Liver (tissue), 8 donors: ENCODE measurements at regions not wholly inside any gene's neighbourhood (a gene's known extent, or its start where the extent isn't known, plus 50 kb on each side); places are given as distances from the start of the nearest gene placed in this dataset.
"Not testable (repeated sequence)": the region's sequence is repeated elsewhere in the genome, so short reads cannot be mapped to it uniquely, and the experiment has no call there.

Experiments
- DNase-seq: peaks from one replicate; pipeline ENCODE4 v3.0.0-alpha.2; 2017; ENCODE audit warnings: low spot score
- H3K27ac ChIP-seq, 2 donors: one replicate each; pipeline ENCODE4 v1.7.0; 2013; ENCODE audit warnings: inconsistent platforms in 2 of 2, low read length in 2 of 2, control low read depth in 1 of 2, low read depth in 1 of 2, mild to moderate bottlenecking in 1 of 2
- H3K27me3 ChIP-seq, 4 donors: one replicate each; pipeline versions ENCODE4 v1.6.1 to v1.7.0; 2013; ENCODE audit warnings: low read length in 3 of 4, inconsistent platforms in 1 of 4, mild to moderate bottlenecking in 1 of 4, moderate library complexity in 1 of 4; ENCODE audit not compliant: control insufficient read depth in 4 of 4, insufficient read depth in 4 of 4
- H3K36me3 ChIP-seq, 4 donors: one replicate each; pipeline versions ENCODE4 v1.6.1 to v1.7.0; 2013; ENCODE audit warnings: low read length in 3 of 4, mild to moderate bottlenecking in 3 of 4, low read depth in 1 of 4, moderate library complexity in 1 of 4; ENCODE audit not compliant: control insufficient read depth in 4 of 4, insufficient read depth in 3 of 4
- H3K4me1 ChIP-seq, 4 donors: one replicate each; pipeline versions ENCODE4 v1.6.1 to v1.7.0; 2013; ENCODE audit warnings: low read length in 3 of 4, mild to moderate bottlenecking in 3 of 4, moderate library complexity in 1 of 4; ENCODE audit not compliant: control insufficient read depth in 4 of 4, insufficient read depth in 4 of 4
- H3K4me3 ChIP-seq, 3 donors: one replicate each; pipeline versions ENCODE4 v1.6.1 to v1.7.0; 2013; ENCODE audit warnings: low read length in 3 of 3, control low read depth in 1 of 3, low read depth in 1 of 3, mild to moderate bottlenecking in 1 of 3
- H3K9ac ChIP-seq, 2 donors: one replicate each; pipeline ENCODE4 v1.7.0; 2013; ENCODE audit warnings: low read length in 2 of 2, mild to moderate bottlenecking in 2 of 2, moderate library complexity in 2 of 2, control low read depth in 1 of 2, low read depth in 1 of 2
- H3K9me3 ChIP-seq, 4 donors: one replicate each; pipeline versions ENCODE4 v1.6.1 to v1.7.0; 2013; ENCODE audit warnings: low read length in 3 of 4; ENCODE audit not compliant: control insufficient read depth in 4 of 4
- EGR1 ChIP-seq, 2 donors: IDR thresholded peaks; 2 replicates each; pipeline ENCODE4 v1.6.1; 2016 to 2018; ENCODE audit warnings: antibody characterized with exemption in 2 of 2, low read depth in 2 of 2
- FOXA1 ChIP-seq: IDR thresholded peaks from 2 replicates; pipeline ENCODE4 v1.6.1; 2016; ENCODE audit warnings: antibody characterized with exemption
- FOXA2 ChIP-seq: IDR thresholded peaks from 2 replicates; pipeline ENCODE4 v1.6.1; 2016; ENCODE audit warnings: antibody characterized with exemption
- GABPA ChIP-seq, 2 donors: IDR thresholded peaks in 1 of 2; conservative IDR thresholded peaks in 1 of 2; 2 replicates each; pipeline ENCODE4 v1.6.1; 2016; ENCODE audit warnings: antibody characterized with exemption in 2 of 2, mild to moderate bottlenecking in 1 of 2, moderate library complexity in 1 of 2
- HNF4A ChIP-seq, 2 donors: conservative IDR thresholded peaks; 2 replicates each; pipeline ENCODE4 v1.6.1; 2016; ENCODE audit warnings: antibody characterized with exemption in 2 of 2, mild to moderate bottlenecking in 2 of 2
- JUND ChIP-seq, 2 donors: IDR thresholded peaks; 2 replicates each; pipeline ENCODE4 v1.6.1; 2016; ENCODE audit warnings: antibody characterized with exemption in 2 of 2
- NR2F2 ChIP-seq: IDR thresholded peaks from 2 replicates; pipeline ENCODE4 v1.6.1; 2016; ENCODE audit warnings: antibody characterized with exemption
- RAD21 ChIP-seq, 2 donors: IDR thresholded peaks; 2 replicates each; pipeline ENCODE4 v1.6.1; 2016; ENCODE audit warnings: antibody characterized with exemption in 2 of 2, mild to moderate bottlenecking in 2 of 2
- RXRA ChIP-seq, 2 donors: IDR thresholded peaks; 2 replicates each; pipeline ENCODE4 v1.6.1; 2017 to 2018; ENCODE audit warnings: antibody characterized with exemption in 2 of 2, mild to moderate bottlenecking in 1 of 2
- YY1 ChIP-seq: IDR thresholded peaks from 2 replicates; pipeline ENCODE4 v1.6.1; 2016; ENCODE audit warnings: antibody characterized with exemption, mild to moderate bottlenecking
- WGBS: extraction: QIAGEN DNeasy Blood & Tissue Kit; methylation state at CpG from one replicate; pipeline ENCODE4 v1.1.7; 2013; 5-methylcytosine and 5-hydroxymethylcytosine counted together
- TF ChIP-seq, protein P1 (sequence below): IDR thresholded peaks from 2 replicates; pipeline ENCODE4 v1.6.1; 2016; ENCODE audit warnings: antibody characterized with exemption
- TF ChIP-seq, protein P2 (sequence below): IDR thresholded peaks from 2 replicates; pipeline ENCODE4 v1.6.1; 2016; ENCODE audit warnings: antibody characterized with exemption, mild to moderate bottlenecking
- TF ChIP-seq, protein P3 (sequence below): IDR thresholded peaks from 2 replicates; pipeline ENCODE4 v1.6.1; 2016; ENCODE audit warnings: antibody characterized with exemption
- TF ChIP-seq, protein P4 (sequence below): IDR thresholded peaks from 2 replicates; pipeline ENCODE4 v1.6.1; 2016; ENCODE audit warnings: antibody characterized with exemption
- TF ChIP-seq, protein P5 (sequence below): fragments of 150-350 bp; IDR thresholded peaks from 2 replicates; pipeline ENCODE4 v1.5.1; 2017; ENCODE audit warnings: improper control_type of control experiment, low read depth, low read length; ENCODE audit not compliant: missing input control
- donor health status: healthy.
- donor health status: healthy.
- donor health status: healthy.
- donor health status: healthy.
- donor health status: healthy.

DNA sequence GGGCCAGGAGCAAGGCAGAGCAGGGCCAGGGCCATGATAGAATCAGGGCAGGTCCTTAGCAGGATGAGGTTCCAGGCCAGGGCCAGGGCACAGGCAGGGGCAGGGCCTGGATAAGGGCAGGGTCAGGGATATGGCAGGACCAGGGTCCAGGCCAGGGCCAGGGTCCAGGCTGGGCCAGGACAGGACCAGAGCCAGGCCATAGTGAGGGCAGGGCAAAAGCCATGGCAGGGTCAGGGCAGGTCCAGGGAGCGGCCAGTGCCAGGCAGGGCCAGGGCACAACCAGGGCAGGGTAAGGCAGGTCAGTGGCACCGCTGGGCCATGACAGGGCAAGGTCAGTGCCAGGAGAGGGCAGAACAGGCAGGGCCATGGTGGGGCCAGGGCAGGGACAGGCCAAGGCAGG is 152.2 kb downstream of the LIPI start:
- TF ChIP-seq RXRA (IDR thresholded peaks at IDR 0.05) (no peak), NR2F2 (no peak), GABPA (IDR thresholded peaks at IDR 0.05 in 1 of 2, conservative IDR thresholded peaks at IDR 0.05 in 1 of 2) (no peak)
- TF ChIP-seq, protein P1, sequence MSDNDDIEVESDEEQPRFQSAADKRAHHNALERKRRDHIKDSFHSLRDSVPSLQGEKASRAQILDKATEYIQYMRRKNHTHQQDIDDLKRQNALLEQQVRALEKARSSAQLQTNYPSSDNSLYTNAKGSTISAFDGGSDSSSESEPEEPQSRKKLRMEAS, result no peak
- H3K9me3 ChIP-seq, result no peaks in the 10 kb centered on the region
- H3K27ac ChIP-seq, result no peak overlapping the region
- no peak overlapping the region for H3K4me3 ChIP-seq
- no peak overlapping the region for H3K9ac ChIP-seq
- H3K27me3 ChIP-seq, result no peaks in the 10 kb centered on the region
- WGBS, result 50% methylated on average over 2 of the region's 2 CpGs
- H3K4me1 ChIP-seq, result peaks cover 0 to 2% (median 0%) of the 10 kb centered on the region in 4 donors
- no peak for DNase-seq
- H3K36me3 ChIP-seq, result no peaks in the 10 kb centered on the region

DNA sequence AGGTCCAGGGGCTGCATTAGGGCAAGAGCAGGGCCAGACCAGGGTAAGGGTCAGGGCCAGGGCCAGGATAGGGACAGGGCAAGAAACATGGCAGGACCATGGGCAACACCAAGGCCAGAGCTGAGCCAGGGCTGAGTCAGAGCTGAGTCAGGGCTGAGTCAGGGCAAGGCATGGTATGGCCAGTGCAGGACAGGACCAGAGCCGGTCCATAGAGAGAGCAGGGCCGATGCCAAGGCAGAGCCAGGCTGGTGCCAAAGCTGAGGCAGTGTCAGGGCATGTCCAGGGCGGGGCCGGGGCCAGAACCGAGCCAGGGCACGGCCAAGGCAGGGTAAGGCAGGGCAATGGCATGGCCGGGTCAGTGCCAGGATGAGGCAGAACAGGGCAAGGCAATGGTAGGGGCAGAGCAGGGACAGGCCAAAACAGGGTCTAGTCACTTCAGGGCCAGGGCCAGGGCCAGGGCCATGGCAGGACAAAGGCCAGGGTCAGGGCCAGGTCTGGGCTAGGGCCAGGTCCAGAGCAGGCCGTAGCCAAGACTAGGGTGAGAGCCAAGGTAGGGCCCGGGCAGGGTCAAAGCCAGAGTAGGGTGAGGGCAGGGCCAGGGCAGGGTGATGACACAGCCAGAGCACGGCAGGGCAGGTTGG is 152.8 kb downstream of the LIPI start:
- H3K9ac ChIP-seq, H3K4me1 ChIP-seq, H3K9me3 ChIP-seq, DNase-seq, H3K27ac ChIP-seq, H3K4me3 ChIP-seq, H3K36me3 ChIP-seq, H3K27me3 ChIP-seq: not testable (repeated sequence)
- WGBS, result 56% methylated on average over 10 of the region's 10 CpGs
- TF ChIP-seq NR2F2 (peak; percentile 10), RXRA (IDR thresholded peaks at IDR 0.05) (peak in 1 of 2 donors; percentile 29)

DNA sequence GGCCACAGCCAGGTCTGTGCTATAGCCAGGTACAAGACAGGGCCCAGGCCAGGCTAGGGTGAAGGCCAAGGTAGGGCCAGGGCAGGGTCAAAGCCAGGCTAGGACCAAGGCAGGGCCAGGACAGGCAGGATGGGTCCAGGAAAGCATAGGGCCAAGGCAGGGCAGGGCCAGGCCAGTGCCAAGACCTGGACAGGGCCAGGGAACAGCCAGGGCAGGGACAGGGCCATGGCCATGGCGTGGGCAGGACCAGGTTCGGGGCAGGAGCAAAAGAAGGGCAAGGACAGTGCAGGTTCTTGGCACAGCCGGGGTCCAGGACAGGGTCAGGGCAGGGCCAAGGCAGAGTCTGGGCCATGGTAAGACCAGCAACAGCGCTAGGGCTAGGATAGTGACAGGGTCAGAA is 153.4 kb downstream of the LIPI start:
- Histone ChIP-seq H3K9me3 (no peaks in the 10 kb centered on the region), H3K9ac (no peak overlapping the region), H3K4me3 (no peak overlapping the region), H3K27me3 (no peaks in the 10 kb centered on the region), H3K27ac (no peak overlapping the region), H3K36me3 (no peaks in the 10 kb centered on the region), H3K4me1 (peaks cover 0 to 2% (median 0%) of the 10 kb centered on the region in 4 donors)
- DNase-seq, result no peak
- no peak for TF ChIP-seq GABPA (IDR thresholded peaks at IDR 0.05 in 1 of 2, conservative IDR thresholded peaks at IDR 0.05 in 1 of 2)
- no peak for TF ChIP-seq HNF4A (conservative IDR thresholded peaks at IDR 0.05)
- TF ChIP-seq, protein P2, sequence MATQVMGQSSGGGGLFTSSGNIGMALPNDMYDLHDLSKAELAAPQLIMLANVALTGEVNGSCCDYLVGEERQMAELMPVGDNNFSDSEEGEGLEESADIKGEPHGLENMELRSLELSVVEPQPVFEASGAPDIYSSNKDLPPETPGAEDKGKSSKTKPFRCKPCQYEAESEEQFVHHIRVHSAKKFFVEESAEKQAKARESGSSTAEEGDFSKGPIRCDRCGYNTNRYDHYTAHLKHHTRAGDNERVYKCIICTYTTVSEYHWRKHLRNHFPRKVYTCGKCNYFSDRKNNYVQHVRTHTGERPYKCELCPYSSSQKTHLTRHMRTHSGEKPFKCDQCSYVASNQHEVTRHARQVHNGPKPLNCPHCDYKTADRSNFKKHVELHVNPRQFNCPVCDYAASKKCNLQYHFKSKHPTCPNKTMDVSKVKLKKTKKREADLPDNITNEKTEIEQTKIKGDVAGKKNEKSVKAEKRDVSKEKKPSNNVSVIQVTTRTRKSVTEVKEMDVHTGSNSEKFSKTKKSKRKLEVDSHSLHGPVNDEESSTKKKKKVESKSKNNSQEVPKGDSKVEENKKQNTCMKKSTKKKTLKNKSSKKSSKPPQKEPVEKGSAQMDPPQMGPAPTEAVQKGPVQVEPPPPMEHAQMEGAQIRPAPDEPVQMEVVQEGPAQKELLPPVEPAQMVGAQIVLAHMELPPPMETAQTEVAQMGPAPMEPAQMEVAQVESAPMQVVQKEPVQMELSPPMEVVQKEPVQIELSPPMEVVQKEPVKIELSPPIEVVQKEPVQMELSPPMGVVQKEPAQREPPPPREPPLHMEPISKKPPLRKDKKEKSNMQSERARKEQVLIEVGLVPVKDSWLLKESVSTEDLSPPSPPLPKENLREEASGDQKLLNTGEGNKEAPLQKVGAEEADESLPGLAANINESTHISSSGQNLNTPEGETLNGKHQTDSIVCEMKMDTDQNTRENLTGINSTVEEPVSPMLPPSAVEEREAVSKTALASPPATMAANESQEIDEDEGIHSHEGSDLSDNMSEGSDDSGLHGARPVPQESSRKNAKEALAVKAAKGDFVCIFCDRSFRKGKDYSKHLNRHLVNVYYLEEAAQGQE, result no peak
- TF ChIP-seq RXRA (IDR thresholded peaks at IDR 0.05), result no peak
- TF ChIP-seq, protein P1, result no peak
- no peak for TF ChIP-seq FOXA1
- no peak for TF ChIP-seq FOXA2
- WGBS, result 82% methylated on average over 4 of the region's 4 CpGs

DNA sequence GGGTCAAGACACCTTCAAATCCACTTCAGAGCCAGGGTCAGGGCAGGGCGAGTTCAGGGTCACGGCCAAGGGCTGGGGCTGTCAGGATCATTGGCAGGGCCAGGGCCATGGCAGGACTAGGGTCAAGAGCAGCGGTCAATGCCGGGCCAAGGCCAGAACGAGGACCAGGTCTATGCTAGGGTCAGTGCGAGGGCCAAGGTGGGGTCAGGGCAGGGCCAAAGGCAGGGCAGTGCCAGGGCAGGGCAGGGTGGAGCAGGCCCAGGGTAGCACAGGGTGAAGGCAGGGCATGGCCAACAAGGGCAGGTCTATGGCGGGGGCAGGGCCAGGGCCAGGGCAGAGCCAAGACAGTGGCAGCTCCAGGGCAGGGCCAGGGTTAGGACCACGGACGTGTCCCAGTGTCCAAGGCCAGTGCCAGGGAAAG is 154.0 kb downstream of the LIPI start:
- H3K27ac ChIP-seq, result no peak overlapping the region
- 97% methylated on average over 9 of the region's 9 CpGs for WGBS
- H3K27me3 ChIP-seq, result no peaks in the 10 kb centered on the region
- H3K36me3 ChIP-seq, result no peaks in the 10 kb centered on the region
- H3K4me3 ChIP-seq, result no peak overlapping the region
- no peak overlapping the region for H3K9ac ChIP-seq
- no peaks in the 10 kb centered on the region for H3K9me3 ChIP-seq
- no peak for DNase-seq
- H3K4me1 ChIP-seq, result peaks cover 0 to 2% (median 0%) of the 10 kb centered on the region in 4 donors
- TF ChIP-seq, protein P3, sequence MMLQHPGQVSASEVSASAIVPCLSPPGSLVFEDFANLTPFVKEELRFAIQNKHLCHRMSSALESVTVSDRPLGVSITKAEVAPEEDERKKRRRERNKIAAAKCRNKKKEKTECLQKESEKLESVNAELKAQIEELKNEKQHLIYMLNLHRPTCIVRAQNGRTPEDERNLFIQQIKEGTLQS, result no peak
- TF ChIP-seq, protein P4, sequence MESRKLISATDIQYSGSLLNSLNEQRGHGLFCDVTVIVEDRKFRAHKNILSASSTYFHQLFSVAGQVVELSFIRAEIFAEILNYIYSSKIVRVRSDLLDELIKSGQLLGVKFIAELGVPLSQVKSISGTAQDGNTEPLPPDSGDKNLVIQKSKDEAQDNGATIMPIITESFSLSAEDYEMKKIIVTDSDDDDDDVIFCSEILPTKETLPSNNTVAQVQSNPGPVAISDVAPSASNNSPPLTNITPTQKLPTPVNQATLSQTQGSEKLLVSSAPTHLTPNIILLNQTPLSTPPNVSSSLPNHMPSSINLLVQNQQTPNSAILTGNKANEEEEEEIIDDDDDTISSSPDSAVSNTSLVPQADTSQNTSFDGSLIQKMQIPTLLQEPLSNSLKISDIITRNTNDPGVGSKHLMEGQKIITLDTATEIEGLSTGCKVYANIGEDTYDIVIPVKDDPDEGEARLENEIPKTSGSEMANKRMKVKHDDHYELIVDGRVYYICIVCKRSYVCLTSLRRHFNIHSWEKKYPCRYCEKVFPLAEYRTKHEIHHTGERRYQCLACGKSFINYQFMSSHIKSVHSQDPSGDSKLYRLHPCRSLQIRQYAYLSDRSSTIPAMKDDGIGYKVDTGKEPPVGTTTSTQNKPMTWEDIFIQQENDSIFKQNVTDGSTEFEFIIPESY, result no peak
- TF ChIP-seq NR2F2 (no peak), RXRA (IDR thresholded peaks at IDR 0.05) (no peak), EGR1 (IDR thresholded peaks at IDR 0.05; ENCODE audit: low read depth in 2 of 2) (no peak), RAD21 (IDR thresholded peaks at IDR 0.05) (no peak), JUND (IDR thresholded peaks at IDR 0.05) (no peak), YY1 (no peak)
- TF ChIP-seq, protein P5, sequence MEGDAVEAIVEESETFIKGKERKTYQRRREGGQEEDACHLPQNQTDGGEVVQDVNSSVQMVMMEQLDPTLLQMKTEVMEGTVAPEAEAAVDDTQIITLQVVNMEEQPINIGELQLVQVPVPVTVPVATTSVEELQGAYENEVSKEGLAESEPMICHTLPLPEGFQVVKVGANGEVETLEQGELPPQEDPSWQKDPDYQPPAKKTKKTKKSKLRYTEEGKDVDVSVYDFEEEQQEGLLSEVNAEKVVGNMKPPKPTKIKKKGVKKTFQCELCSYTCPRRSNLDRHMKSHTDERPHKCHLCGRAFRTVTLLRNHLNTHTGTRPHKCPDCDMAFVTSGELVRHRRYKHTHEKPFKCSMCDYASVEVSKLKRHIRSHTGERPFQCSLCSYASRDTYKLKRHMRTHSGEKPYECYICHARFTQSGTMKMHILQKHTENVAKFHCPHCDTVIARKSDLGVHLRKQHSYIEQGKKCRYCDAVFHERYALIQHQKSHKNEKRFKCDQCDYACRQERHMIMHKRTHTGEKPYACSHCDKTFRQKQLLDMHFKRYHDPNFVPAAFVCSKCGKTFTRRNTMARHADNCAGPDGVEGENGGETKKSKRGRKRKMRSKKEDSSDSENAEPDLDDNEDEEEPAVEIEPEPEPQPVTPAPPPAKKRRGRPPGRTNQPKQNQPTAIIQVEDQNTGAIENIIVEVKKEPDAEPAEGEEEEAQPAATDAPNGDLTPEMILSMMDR, result no peak
